ENCODE measurements at regions not wholly inside any gene's neighbourhood (a gene's known extent, or its start where the extent isn't known, plus 50 kb on each side); places are given as distances from the start of the nearest gene placed in this dataset.
"Not testable (repeated sequence)": the region's sequence is repeated elsewhere in the genome, so short reads cannot be mapped to it uniquely, and the experiment has no call there.

DNA sequence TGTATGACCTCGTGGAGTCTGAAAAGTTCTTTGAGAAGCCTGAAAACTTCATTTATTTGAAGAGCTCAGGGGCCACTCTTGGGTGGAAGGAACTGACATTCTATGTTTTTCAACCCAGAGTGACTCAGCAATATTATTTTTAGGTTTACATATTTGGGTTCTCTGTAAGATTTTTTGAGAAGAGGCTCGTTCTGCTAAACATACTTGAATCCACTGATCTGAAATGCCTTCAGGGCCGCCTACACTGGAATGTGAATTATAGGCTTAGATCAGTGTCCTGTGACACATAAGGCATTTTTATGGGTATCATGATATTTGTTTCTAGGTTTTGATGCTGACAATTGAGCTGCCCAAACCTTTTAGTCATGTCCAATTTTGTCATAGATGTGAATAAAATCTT lies 86.2 kb downstream of the PSAT1 start:
- no peak for DNase-seq (ENCODE audit: low read depth)

DNA sequence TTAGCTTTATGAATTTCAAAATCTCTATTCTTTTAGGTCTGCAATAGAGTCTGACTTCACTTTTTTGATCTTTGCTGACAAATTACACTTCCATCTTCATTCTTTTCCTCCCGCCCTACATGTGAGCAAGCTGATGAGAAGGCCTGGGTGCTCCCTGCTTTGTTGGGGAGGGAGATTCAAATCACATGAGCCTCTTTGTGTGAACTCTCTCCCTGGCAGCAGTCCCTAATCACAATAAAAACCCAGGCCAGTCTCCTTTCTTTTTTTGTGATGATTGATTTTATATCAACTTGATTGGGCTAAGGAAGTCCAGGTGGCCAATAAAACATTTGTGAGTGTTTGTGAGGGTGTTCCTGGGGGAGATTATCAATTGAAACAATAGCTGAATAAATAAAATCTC lies 89.4 kb downstream of the PSAT1 start:
- no peak for DNase-seq (ENCODE audit: low read depth)

DNA sequence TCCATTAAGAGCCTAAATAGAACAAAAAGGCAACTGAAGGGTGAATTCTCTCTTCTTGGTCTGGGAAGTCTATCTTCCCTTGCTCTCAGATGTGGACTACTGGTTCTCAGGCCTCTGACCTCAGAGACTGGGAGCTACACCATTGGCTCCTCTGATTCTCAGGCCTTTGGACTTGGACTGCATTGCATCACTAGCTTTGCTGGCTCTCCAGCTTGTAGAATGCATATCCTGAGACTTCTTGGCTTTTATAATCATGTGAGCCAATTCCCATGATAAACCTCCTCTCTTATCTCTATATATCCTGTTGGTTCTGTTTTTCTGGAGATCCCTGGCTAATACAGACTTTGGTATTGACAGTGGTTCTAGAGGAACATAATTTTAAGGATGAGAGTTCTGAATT lies 89.8 kb downstream of the PSAT1 start:
- DNase-seq (ENCODE audit: low read depth): no peak

DNA sequence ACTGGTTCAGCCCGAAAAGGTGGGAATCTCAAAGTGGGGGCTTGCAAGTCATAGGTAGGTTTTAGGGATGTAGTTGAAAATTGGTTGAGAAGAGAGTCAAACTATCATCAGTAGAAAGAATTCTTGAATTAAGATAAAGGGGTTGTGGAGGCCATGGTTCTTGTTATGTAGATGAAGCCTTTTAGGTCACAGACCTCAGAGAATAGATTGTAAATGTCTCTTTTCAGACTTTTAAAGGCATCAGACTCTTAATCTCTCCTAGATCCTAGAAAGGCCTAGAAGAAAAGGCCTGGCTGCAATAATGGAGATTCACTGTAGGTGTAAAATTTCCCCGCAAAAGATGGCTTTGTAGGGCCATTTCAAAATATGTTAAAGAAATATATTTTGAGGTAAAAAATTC lies 96.4 kb downstream of the PSAT1 start:
- DNase-seq (ENCODE audit: low read depth): no peak

DNA sequence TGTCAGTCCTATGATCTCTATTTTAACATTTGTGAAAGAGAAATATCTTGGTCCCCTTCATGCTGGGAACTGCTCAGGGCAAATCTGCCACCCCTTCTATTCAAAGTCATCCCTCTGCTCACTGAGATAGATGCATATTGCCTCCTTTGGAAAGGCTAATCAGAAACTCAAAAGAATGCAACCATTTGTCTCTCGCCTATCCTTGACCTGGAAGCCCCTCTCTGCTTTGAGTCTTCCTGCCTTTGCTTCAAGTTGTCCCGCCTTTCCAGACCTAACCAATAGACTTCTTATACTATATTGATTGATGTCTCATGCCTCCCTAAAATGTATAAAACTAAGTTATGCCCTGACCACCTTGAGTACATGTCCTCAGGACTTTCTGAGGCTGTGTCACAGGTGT lies 97.0 kb downstream of the PSAT1 start:
- no peak for DNase-seq (ENCODE audit: low read depth)

DNA sequence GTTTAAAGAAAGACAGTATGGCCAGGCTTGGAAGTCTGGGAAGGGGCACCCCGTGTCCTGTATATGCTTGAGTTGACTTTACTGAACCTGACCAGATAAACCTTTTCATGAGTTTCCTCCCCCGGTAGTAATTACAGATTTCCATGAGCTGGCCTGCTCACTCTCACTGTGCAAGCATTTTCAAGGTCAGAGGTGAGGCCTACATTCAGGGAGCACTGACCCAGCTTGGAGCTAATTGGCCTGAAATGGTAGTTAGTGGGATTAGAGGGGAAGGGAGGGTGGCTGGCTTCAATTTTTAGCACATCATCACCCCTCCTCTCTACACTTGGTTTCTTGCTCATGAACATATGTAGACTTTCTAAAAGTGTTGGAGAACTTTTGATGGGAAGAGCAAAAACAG lies 99.2 kb downstream of the PSAT1 start:
- no peak for DNase-seq (ENCODE audit: low read depth)

DNA sequence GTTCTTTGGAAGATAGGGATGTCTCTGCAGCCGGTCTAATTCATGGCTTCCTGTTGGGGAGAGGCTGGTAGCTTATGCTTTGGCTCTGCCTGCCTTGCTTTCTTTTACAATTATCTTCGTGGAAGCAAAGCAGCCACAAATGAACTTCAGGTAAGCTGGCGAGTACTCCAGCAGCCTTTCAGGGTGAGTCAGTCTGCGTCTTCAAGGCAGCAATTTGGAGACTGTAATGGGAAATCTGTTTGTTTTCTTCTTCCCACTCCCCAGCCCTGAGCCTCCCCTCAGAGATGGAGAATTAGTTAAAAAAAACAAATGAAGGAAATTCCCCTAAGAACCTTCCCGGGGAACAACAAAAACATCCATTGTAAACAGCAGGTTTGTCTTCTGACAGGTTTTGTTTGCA lies 100.1 kb downstream of the PSAT1 start:
- no peak for DNase-seq (ENCODE audit: low read depth)

DNA sequence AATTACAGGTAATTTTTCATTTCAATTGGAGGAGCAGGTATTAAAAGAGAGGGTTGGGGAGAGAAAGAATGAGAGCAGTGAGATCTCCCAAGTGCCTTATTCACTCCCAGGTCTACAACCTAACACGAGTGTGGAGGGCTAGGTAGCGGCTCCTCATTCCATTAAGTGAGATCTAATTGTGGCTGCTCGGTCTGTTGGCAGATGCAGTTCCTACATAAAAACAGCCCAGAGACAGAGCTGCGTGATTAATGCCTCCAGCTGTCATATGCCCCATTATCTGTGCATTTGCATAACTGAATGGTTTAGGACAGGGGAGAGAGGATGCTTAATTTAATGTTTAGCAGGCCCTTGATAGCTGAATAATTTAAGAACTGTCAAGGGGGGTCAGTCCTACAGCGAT lies 100.5 kb downstream of the PSAT1 start:
- no peak for DNase-seq (ENCODE audit: low read depth)

DNA sequence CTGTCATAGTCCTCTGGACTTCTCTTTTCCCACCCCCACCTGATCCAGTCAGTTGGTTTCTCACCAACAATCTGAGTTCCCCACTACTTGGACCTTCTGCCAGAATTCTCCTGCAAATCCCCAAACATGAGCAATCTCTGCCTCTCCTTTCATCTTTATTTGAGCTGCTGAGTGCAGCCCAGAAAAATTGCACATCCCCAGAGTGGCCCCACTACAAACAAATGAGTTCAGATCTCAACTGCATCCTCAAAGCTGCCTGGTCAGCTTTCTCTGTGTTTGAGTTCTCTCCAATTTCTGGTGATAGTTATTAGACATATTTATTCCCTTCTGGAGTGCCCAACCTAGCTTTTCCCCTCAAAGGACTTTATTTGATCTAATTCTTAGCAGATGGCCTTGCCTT lies 102.2 kb downstream of the PSAT1 start:
- DNase-seq (ENCODE audit: low read depth): no peak

DNA sequence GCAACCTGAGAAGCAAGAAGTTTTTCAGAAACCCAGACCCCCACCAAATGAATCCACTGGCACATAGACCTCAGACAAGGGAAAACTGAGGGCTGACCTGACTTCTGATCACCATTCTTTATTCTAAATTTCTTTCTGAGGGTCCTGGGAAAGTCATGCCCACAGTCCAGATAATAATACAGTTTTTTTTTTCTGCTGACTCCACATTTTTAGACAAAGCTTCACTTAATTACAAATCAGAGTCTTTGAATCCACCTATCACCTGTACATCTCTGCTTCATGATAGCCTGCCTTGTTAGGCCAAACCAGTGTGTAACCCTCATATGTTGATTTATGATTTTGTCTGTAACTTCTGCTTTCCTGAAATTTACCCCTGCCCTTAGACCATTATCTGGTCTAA lies 103.6 kb downstream of the PSAT1 start:
- DNase-seq (ENCODE audit: low read depth): no peak

DNA sequence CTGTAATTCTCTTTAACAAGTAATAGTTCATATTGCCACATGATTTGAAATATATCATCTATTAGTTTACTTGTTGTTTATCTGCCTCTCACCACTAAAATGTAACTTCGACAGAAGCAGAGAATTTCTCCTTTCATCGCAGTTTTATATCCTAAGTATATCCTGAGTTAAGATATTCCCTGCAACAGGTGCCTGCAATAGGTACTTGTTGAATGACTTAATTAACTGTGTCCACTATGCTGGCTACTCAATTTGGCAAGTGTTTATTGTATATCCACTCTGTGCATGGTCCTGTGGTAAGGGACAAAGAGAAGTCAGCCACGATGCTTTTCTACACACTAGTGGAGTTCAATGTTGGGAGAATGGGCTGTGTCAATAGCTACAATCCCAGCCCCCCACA lies 108.5 kb downstream of the PSAT1 start:
- DNase-seq (ENCODE audit: low read depth): no peak

DNA sequence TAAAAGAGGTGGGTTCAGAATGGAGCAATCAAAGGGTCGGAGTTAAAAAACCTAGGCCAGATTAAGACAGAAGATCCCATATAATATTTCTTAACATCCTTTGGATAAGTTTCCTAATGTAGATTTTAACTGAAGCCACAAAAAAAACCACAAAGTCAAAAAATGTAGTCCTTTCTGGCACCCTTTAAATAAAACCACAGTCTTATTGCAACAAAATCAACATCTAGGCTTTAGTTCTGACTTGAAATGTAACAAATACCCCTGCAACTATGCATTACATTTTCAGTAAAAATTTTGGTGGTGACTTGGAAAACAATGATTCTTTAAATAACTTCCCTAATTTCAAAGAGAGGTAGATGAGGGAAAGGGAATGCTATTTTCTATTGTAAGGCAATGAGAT lies 109.2 kb downstream of the PSAT1 start:
- no peak for DNase-seq (ENCODE audit: low read depth)

DNA sequence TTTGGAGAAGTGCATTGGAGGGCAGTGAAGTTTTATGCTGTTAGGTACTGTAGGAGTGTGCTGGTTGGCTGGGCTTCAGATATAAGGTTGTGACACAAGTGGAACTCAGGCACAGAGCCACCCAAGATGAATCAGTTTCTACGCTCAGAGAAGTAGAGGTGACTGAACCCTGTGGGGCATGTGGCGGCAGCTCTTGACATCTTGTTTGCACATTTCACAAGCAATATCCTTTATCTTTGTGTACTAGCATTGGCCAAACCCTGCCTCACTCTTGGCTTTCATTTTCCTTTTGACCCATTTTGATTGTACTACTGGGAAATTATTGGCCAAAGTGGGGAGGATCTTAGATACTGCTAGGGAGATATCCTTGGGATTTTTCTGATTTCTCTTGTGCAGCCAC lies 110.0 kb downstream of the PSAT1 start:
- no peak for DNase-seq (ENCODE audit: low read depth)

DNA sequence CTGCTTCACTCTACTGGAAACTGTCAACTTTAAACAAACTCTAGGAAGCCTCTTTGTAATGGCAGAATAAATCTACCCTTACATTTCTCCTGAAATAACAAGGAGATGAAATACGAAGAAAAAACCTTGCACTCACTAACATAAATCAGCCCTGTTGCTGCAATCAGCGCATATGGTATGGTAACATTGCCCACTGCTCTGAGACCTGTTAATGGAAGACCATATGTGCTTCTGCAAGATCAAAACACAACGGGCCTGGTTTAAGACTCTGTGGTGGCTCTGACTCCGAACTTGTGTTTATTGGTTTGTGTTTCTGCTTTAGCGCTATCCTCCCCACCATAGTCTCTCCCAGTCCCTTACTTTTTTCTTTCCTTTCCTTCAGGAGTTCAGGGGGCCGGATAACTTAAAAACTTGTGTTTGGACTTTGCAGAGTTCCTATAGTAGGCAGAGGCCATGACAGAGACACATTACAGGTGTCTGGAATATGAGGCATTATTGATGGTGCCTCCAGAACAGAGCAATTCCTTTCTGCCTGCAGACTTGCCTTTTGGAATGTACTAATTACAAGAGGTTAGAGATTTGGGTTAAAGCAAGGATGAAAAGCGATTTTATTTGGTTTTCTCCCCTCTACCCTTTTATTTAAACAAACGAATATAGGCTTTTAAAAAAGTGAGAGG lies 110.8 kb downstream of the PSAT1 start:
- DNase-seq (ENCODE audit: low read depth): no peak

DNA sequence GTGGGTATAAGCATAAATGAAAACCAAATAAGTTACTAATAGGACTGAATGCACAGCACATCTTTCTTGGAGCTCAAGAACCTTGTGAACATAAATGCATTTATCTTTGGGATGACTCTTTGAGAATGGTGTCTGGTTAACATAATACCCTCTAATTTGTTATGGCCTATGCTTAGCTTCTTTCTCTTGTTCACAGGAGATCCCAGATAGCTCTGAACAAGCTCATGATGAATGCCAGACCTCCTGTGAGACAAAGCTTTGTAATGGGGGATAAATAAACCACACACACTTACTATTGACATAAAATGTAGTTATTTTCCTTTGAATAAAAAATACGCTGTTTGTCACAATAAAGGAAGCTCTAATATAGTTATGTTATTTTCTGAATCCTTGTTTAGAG lies 111.5 kb downstream of the PSAT1 start:
- no peak for DNase-seq (ENCODE audit: low read depth)

DNA sequence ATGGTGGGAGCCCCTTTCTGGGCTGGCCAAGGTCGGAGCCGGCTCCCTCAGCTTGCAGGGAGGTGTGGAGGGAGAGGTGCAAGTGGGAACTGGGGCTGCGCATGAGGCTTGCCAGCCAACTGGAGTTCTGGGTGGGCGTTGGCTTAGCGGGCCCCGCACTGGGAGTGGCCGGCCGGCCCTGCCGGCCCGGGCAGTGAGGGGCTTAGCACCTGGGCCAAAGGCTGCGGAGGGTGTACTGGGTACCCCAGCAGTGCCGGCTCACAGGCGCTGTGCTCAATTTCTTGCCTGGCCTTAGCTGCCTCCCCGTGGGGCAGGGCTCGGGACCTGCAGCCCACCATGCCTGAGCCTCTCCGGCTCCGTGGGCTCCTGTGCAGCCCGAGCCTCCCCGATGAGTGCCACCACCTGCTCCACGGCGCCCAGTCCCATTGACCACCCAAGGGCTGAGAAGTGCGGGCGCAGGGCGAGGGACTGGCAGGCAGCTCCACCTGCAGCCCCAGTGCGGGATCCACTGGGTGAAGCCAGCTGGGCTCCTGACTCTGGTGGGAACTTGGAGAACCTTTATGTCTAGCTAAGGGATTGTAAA lies 113.1 kb downstream of the PSAT1 start:
- DNase-seq (ENCODE audit: low read depth): not testable (repeated sequence)

DNA sequence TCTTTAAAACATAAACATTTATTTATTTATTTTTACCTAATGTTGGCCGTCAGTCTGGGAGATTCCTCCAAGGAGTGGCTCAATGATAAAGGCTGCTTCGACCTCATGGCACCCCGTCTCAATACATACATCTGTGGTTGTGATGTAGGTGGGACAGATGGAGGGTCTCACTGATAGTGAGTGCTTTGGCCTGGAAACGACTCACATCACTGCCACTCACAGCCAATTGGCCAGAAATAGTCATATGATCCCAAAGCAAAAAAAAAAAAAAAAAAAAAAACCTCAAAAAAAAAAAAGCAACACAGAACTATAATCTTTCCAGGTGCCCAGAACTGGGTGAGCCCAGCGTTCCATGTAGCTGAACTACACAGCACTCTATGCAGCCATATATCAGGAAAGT lies 125.4 kb downstream of the PSAT1 start:
- DNase-seq (ENCODE audit: low read depth): no peak

DNA sequence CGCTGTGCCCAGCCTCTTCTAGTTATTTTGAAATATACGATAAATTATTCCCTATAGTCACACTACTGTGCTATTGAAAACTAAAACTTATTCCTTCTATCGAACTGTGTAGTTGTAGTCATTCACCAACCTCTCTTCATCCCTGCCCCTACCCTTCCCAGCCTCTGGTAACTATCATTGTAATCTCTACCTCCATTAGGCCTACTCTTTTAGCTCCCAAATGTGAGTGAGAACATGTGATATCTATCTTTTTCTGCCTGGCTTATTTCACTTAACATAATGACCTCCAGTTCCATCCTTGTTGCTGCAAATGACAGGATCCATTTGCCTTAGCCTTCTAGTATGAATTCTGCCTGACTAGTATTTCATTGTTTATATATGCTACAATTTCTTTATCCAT lies 127.4 kb downstream of the PSAT1 start:
- no peak for DNase-seq (ENCODE audit: low read depth)

DNA sequence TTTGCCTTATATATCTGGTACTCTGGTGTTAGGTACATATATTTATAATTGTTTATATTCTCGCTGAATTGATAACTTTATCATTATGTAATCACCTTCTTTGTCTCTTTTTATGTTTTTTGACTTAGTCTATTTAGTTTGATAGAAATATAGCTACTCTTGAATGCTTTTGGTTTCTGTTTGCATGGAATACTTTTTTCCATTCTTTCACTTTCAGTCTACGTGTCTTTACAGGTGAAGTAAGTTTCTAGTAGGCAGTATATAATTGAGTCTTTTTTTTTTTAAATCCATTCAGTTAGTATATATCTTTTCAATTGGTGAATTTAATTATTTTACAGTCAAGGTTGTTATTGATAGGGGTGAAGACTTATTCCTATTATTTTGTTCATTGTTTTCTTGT lies 131.7 kb downstream of the PSAT1 start:
- DNase-seq (ENCODE audit: low read depth): no peak

DNA sequence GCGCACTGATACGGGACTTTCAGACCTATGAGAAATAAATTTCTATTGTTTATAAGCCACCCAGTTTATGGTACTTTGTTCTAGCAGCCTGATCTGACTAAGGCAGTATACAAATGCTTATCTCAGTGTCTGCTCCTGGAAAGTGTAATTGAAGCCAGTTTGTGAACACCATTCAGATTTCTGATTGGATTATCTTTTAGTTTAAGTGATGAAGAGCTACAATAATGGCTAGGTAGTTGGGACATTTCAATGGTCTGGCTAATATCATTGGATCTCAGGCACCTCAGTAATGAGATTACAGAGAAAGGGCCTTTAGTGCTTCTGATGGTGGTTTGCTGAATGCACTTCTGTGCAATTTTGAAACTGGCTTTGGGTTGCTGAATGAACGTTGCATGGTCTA lies 133.5 kb downstream of the PSAT1 start:
- DNase-seq (ENCODE audit: low read depth): no peak

DNA sequence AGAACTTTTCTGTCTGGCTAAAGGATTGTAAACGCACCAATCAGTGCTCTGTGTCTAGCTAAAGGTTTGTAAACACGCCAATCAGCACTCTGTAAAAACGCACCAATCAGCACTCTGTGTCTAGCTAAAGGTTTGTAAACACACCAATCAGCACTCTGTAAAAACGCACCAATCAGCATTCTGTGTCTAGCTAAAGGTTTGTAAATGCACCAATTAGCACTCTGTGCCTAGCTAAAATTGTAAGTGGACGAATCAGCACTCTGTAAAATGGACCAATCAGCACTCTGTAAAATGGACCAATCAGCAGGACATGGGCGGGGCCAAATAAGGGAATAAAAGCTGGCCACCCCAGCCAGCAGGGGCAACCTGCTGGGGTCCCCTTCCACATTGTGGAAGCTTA lies 134.1 kb downstream of the PSAT1 start:
- not testable (repeated sequence) for DNase-seq (ENCODE audit: low read depth)

DNA sequence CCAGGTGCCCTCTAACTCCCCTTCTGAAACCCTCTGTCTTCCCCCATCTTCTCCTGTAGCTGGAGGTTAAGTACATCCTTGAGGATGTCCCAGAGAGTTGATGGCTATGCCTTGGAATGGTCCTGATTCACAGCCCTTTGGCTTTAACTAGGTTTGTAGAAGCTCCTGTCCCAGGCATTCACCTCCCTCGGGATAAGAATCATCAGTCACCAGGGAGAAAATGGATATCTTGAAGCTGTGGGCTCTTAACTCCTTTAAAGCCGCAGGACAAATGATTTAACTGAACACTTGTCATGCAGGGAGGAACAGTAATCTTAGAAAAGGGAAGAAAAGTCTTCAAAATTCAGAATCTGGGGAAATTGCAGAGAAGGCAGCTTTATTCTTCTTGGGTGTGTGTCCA lies 139.9 kb downstream of the PSAT1 start:
- no peak for DNase-seq (ENCODE audit: low read depth)

DNA sequence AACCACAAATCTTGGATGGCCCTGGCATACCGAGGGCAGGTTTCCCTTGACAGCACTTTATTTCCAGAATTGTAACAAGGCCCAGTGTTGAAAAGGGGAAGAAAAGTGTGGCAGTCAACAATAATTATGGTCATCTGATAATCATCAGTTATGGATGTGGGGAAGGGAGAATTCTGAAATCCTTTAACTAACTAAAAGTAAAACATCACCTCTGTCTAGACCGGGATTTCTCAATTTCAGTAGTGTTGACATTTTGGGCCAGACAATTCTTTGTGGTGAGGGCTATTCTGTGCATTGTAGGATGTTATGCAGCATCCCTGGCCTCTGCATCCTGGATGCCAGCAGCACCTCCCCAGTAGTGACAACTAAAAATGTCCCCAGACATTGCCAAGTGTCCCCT lies 140.4 kb downstream of the PSAT1 start:
- no peak for DNase-seq (ENCODE audit: low read depth)

DNA sequence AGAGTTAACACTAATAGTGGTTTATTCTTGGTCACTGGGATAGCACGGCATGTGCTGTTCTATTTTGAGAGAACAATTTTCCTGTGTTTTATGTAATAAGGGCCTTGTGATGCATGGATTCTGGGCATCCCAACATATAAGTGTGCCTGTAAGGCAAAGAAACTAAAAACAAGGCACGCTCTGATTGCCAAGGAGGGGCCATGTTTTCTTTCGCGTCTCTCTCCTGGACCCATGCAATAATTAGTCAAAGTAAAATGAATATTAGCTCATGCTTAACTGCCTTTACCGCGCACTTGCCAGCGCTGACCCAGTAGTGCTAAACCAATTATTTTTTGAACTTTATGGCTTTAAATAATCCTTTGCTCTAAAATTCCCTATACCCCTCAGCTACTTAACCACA lies 140.9 kb downstream of the PSAT1 start:
- DNase-seq (ENCODE audit: low read depth): no peak
